Natural killer cell (primary cell): ENCODE measurements at regions not wholly inside any gene's neighbourhood (a gene's known extent, or its start where the extent isn't known, plus 50 kb on each side); places are given as distances from the start of the nearest gene placed in this dataset.

ENCODE experiments used
- ATAC-seq, 3 donors: fragments of 150-1000 bp in 2 of 3; fragments of 200-7000 bp in 1 of 3; cut with Tn5 transposase; 1 replicate in 1 of 3; 2 replicates in 2 of 3; pipeline ENCODE4 v1.10.0; 2021; ENCODE audit warnings: mild to moderate bottlenecking in 2 of 3, moderate library complexity in 2 of 3
- DNase-seq, 2 donors: peaks; one replicate each; pipeline versions ENCODE4 v3.0.0 to v3.0.0-alpha.2; 2013 to 2021; ENCODE audit warnings: mixed read lengths in 1 of 2
- H3K27ac ChIP-seq: one replicate; pipeline ENCODE4 v1.5.1; 2013; ENCODE audit warnings: mild to moderate bottlenecking, low read length
- H3K27me3 ChIP-seq: one replicate; pipeline ENCODE4 v1.6.1; 2013; ENCODE audit warnings: low read length; ENCODE audit not compliant: control insufficient read depth, insufficient read depth
- H3K36me3 ChIP-seq: one replicate; pipeline ENCODE4 v1.6.1; 2013; ENCODE audit warnings: low read length; ENCODE audit not compliant: control insufficient read depth, insufficient read depth
- H3K4me1 ChIP-seq: one replicate; pipeline ENCODE4 v1.6.1; 2013; ENCODE audit warnings: low read length; ENCODE audit not compliant: control insufficient read depth, insufficient read depth
- H3K4me3 ChIP-seq: one replicate; pipeline ENCODE4 v1.5.1; 2013; ENCODE audit warnings: low read length
- H3K9me3 ChIP-seq: one replicate; pipeline ENCODE4 v1.6.1; 2013; ENCODE audit warnings: low read length; ENCODE audit not compliant: control insufficient read depth, insufficient read depth
- H3K27ac Mint-ChIP-seq, 2 donors: one replicate each; pipeline ENCODE4 v1.8.0; 2022; ENCODE audit warnings: mild to moderate bottlenecking in 2 of 2, mixed read lengths in 2 of 2, moderate library complexity in 1 of 2
- H3K27me3 Mint-ChIP-seq, 2 donors: one replicate each; pipeline ENCODE4 v1.8.0; 2022; ENCODE audit warnings: low read depth in 2 of 2, mixed read lengths in 2 of 2
- H3K36me3 Mint-ChIP-seq: one replicate; pipeline ENCODE4 v1.8.0; 2022; ENCODE audit warnings: mixed read lengths
- H3K4me1 Mint-ChIP-seq, 2 donors: one replicate each; pipeline ENCODE4 v1.8.0; 2022; ENCODE audit warnings: mixed read lengths in 2 of 2
- H3K4me3 Mint-ChIP-seq: one replicate; pipeline ENCODE4 v1.8.0; 2022; ENCODE audit warnings: mild to moderate bottlenecking, moderate library complexity, mixed read lengths
- H3K9me3 Mint-ChIP-seq, 2 donors: one replicate each; pipeline ENCODE4 v1.8.0; 2022; ENCODE audit warnings: mixed read lengths in 2 of 2
- CTCF ChIP-seq: fragments of 200-600 bp; IDR thresholded peaks from one replicate; pipeline ENCODE4 v1.8.0; 2022; ENCODE audit warnings: antibody characterized with exemption
- WGBS: methylation state at CpG from one replicate; pipeline ENCODE4 v1.1.7; 2013; ENCODE audit warnings: missing lambda C conversion rate; ENCODE audit not compliant: insufficient coverage; 5-methylcytosine and 5-hydroxymethylcytosine counted together
- intact Hi-C: fragments of 100-400 bp; cut with micrococcal nuclease; formaldehyde crosslinking; loops from one replicate; pipeline ENCODE4 v1.14.2; 2022

GRCh38 chr12:89183985-89184435 is 168.3 kb downstream of the DUSP6 start:
- Histone ChIP-seq H3K4me1 (no peaks in the 10 kb centered on the region), H3K9me3 (no peaks in the 10 kb centered on the region), H3K27me3 (no peaks in the 10 kb centered on the region), H3K27ac (no peak overlapping the region), H3K4me3 (no peak overlapping the region), H3K36me3 (no peaks in the 10 kb centered on the region)
- Mint-ChIP-seq H3K4me1 (peaks cover 19 to 21% of the 10 kb centered on the region in 2 donors), H3K27ac (no peak overlapping the region), H3K36me3 (peaks cover 15% of the 10 kb centered on the region), H3K27me3 (peaks cover 0 to 2% of the 10 kb centered on the region in 2 donors), H3K4me3 (no peak overlapping the region), H3K9me3 (peaks cover 4 to 8% of the 10 kb centered on the region in 2 donors)
- ATAC-seq (no peak), DNase-seq (no peak)
- intact Hi-C loops, result no loop called here
- no peak for TF ChIP-seq CTCF
- 79% methylated on average over 2 of the region's 2 CpGs for WGBS

- H3K36me3 Mint-ChIP-seq, result no peaks in the 10 kb centered on the region
- no peaks in the 10 kb centered on the region for H3K9me3 Mint-ChIP-seq
- Histone ChIP-seq H3K9me3 (no peaks in the 10 kb centered on the region), H3K27me3 (no peaks in the 10 kb centered on the region), H3K4me1 (no peaks in the 10 kb centered on the region), H3K36me3 (no peaks in the 10 kb centered on the region), H3K4me3 (no peak overlapping the region), H3K27ac (no peak overlapping the region)
- 64% methylated on average over 2 of the region's 2 CpGs for WGBS
- H3K4me3 Mint-ChIP-seq, result no peak overlapping the region
- TF ChIP-seq CTCF, result no peak
- DNase-seq, result no peak
- peak; percentile 30 to 38 (median 32) for ATAC-seq
- no peak overlapping the region for H3K27ac Mint-ChIP-seq
- peaks cover 19 to 21% of the 10 kb centered on the region in 2 donors for H3K4me1 Mint-ChIP-seq
- peaks cover 0 to 2% of the 10 kb centered on the region in 2 donors for H3K27me3 Mint-ChIP-seq
- intact Hi-C loops, result no loop called here
These were observed 170.9 kb downstream of the DUSP6 start for GRCh38 chr12:89181271-89181920.

- H3K27me3 Mint-ChIP-seq, result no peaks in the 10 kb centered on the region
- no peak overlapping the region for H3K27ac ChIP-seq
- 60% methylated on average over 1 of the region's 2 CpGs for WGBS
- no peaks in the 10 kb centered on the region for H3K27me3 ChIP-seq
- no peak overlapping the region for H3K27ac Mint-ChIP-seq
- H3K36me3 Mint-ChIP-seq, result no peaks in the 10 kb centered on the region
- H3K4me3 ChIP-seq, result no peak overlapping the region
- no peaks in the 10 kb centered on the region for H3K36me3 ChIP-seq
- H3K4me1 ChIP-seq, result no peaks in the 10 kb centered on the region
- no peak for ATAC-seq
- no peak for TF ChIP-seq CTCF
- peaks cover 19 to 21% of the 10 kb centered on the region in 2 donors for H3K4me1 Mint-ChIP-seq
- no peaks in the 10 kb centered on the region for H3K9me3 Mint-ChIP-seq
- no peaks in the 10 kb centered on the region for H3K9me3 ChIP-seq
- intact Hi-C loops, result no loop called here
- no peak for DNase-seq
- H3K4me3 Mint-ChIP-seq, result no peak overlapping the region
These were observed 171.8 kb downstream of the DUSP6 start for GRCh38 chr12:89180496-89180895.

- peaks cover 19 to 21% of the 10 kb centered on the region in 2 donors for H3K4me1 Mint-ChIP-seq
- Histone ChIP-seq H3K9me3 (no peaks in the 10 kb centered on the region), H3K4me1 (no peaks in the 10 kb centered on the region), H3K27ac (no peak overlapping the region), H3K36me3 (no peaks in the 10 kb centered on the region), H3K27me3 (no peaks in the 10 kb centered on the region), H3K4me3 (no peak overlapping the region)
- no peak overlapping the region for H3K4me3 Mint-ChIP-seq
- WGBS, result 29% methylated on average over 1 of the region's 1 CpG
- H3K27me3 Mint-ChIP-seq, result no peaks in the 10 kb centered on the region
- H3K9me3 Mint-ChIP-seq, result no peaks in the 10 kb centered on the region
- intact Hi-C loops, result no loop called here
- H3K27ac Mint-ChIP-seq, result no peak overlapping the region
- ATAC-seq (peak in 1 of 3 donors; percentile 43), DNase-seq (no peak)
- TF ChIP-seq CTCF, result no peak
- H3K36me3 Mint-ChIP-seq, result no peaks in the 10 kb centered on the region
These were observed 172.3 kb downstream of the DUSP6 start for GRCh38 chr12:89179983-89180382.
